GM12878 (cell line): ENCODE measurements at regions not wholly inside any gene's neighbourhood (a gene's known extent, or its start where the extent isn't known, plus 50 kb on each side); places are given as distances from the start of the nearest gene placed in this dataset.

Experiments used
- ATAC-seq: fragments of 200-7000 bp; cut with Tn5 transposase; 3 replicates; pipeline ENCODE4 v1.9.1; 2020; ENCODE audit warnings: mild to moderate bottlenecking, moderate library complexity
- BruUV-seq: library from RNA; stranded (reverse); fragments of 400-500 nt; replicated peaks from 2 replicates; lab custom pipeline; 2021; lab: Mats Ljungman, UMichigan
- CTCF ChIA-PET: fragments of 300-600 bp; sonication (Branson Sonifier 250); formaldehyde crosslinking; extraction: SDS; loops from one replicate; lab custom pipeline; 2021; ENCODE audit warnings: inconsistent platforms; lab: Yijun Ruan, JAX
- POLR2A ChIA-PET: fragments of 350-600 bp; formaldehyde crosslinking; extraction: SDS; loops from one replicate; lab custom pipeline; 2021; ENCODE audit warnings: inconsistent platforms; lab: Charles Lee
- RAD21 ChIA-PET: fragments of 300-600 bp; sonication (Branson Sonifier 250); formaldehyde crosslinking; loops from one replicate; lab custom pipeline; 2023; ENCODE audit warnings: antibody characterized with exemption; ENCODE audit not compliant: unreplicated experiment; lab: Charles Lee
- SMC1A ChIA-PET: fragments of 300-600 bp; sonication (Branson Sonifier 250); formaldehyde crosslinking; loops from one replicate; lab custom pipeline; 2023; ENCODE audit not compliant: unreplicated experiment, uncharacterized antibody; lab: Charles Lee
- DNase-seq: peaks from one replicate; pipeline ENCODE4 v3.0.0-alpha.2; 2011; ENCODE audit warnings: low read depth, low spot score
- FAIRE-seq: peaks from 3 replicates; lab custom pipeline; 2011; peaks lifted over from hg19 to GRCh38; lab: Jason Lieb, UNC
- H2AFZ ChIP-seq: 2 replicates; pipeline ENCODE4 v1.6.0; 2011; ENCODE audit warnings: low read depth, low read length, control low read depth; ENCODE audit not compliant: control insufficient read depth
- H3K27ac ChIP-seq: 2 replicates; pipeline ENCODE4 v1.5.1; 2011; ENCODE audit warnings: control low read depth; ENCODE audit not compliant: control insufficient read depth, insufficient read depth
- H3K27me3 ChIP-seq, 2 experiments: replicated peaks in 1 of 2; 2 replicates each; pipeline versions ENCODE4 v1.6.0 to v1.6.1; 2011; ENCODE audit warnings: low read length in 1 of 2; ENCODE audit not compliant: control insufficient read depth in 2 of 2, insufficient read depth in 2 of 2
- H3K36me3 ChIP-seq, 2 experiments: 2 replicates each; pipeline ENCODE4 v1.5.1; 2011; ENCODE audit warnings: low read length in 1 of 2; ENCODE audit not compliant: control insufficient read depth in 2 of 2, insufficient read depth in 2 of 2
- H3K4me1 ChIP-seq: 2 replicates; pipeline ENCODE4 v1.6.1; 2011; ENCODE audit warnings: mild to moderate bottlenecking, low read length, moderate library complexity, mixed read lengths; ENCODE audit not compliant: control insufficient read depth, insufficient read depth
- H3K4me2 ChIP-seq: 2 replicates; pipeline ENCODE4 v1.6.0; 2011; ENCODE audit warnings: control low read depth; ENCODE audit not compliant: control insufficient read depth, insufficient read depth
- H3K4me3 ChIP-seq: fragments of 200-600 bp; sonication (generic); 2 replicates; pipeline ENCODE4 v1.5.1; 2016
- H3K79me2 ChIP-seq: 2 replicates; pipeline ENCODE4 v1.6.0; 2011; ENCODE audit warnings: low read length; ENCODE audit not compliant: control insufficient read depth, insufficient read depth
- H3K9ac ChIP-seq: 2 replicates; pipeline ENCODE4 v1.8.0; 2011; ENCODE audit warnings: low read length, control low read depth, mixed read lengths; ENCODE audit not compliant: control insufficient read depth, insufficient read depth
- H3K9me3 ChIP-seq: replicated peaks from 3 replicates; pipeline ENCODE4 v1.5.1; 2011; ENCODE audit warnings: mild to moderate bottlenecking, low read length; ENCODE audit not compliant: control insufficient read depth, insufficient read depth
- H4K20me1 ChIP-seq: 2 replicates; pipeline ENCODE4 v1.6.0; 2011; ENCODE audit not compliant: control insufficient read depth, insufficient read depth
- ATF7 ChIP-seq: fragments of 450-650 bp; IDR thresholded peaks from 2 replicates; pipeline ENCODE4 v1.6.1; 2016; ENCODE audit warnings: low read depth, mild to moderate bottlenecking
- BMI1 ChIP-seq: fragments of 450-650 bp; IDR thresholded peaks from 2 replicates; pipeline ENCODE4 v1.6.1; 2016; ENCODE audit warnings: mild to moderate bottlenecking, moderate library complexity, borderline replicate concordance
- BRCA1 ChIP-seq: IDR thresholded peaks from 2 replicates; pipeline ENCODE4 v1.6.1; 2011; ENCODE audit warnings: low read depth, low read length, improper control_type of control experiment
- CHD4 ChIP-seq: fragments of 200-600 bp; sonication (generic); IDR thresholded peaks from 2 replicates; pipeline ENCODE4 v1.6.1; 2016; ENCODE audit warnings: mild to moderate bottlenecking
- EP300 ChIP-seq, 2 experiments: fragments of 150-350 bp in 1 of 2; IDR thresholded peaks; 2 replicates each; pipeline ENCODE4 v1.6.1; 2011 to 2012; ENCODE audit warnings: low read depth in 2 of 2, low read length in 2 of 2, borderline replicate concordance in 1 of 2, improper control_type of control experiment in 1 of 2, inconsistent platforms in 1 of 2; ENCODE audit not compliant: control insufficient read depth in 1 of 2
- ESRRA ChIP-seq: IDR thresholded peaks from 2 replicates; pipeline ENCODE4 v1.6.1; 2012; ENCODE audit warnings: mild to moderate bottlenecking, low read length, improper control_type of control experiment
- IRF4 ChIP-seq: IDR thresholded peaks from 2 replicates; pipeline ENCODE4 v1.6.1; 2011; ENCODE audit warnings: low read depth, low read length
- MEF2A ChIP-seq: IDR thresholded peaks from 2 replicates; pipeline ENCODE4 v1.6.1; 2011; ENCODE audit warnings: low read depth, mild to moderate bottlenecking, low read length, moderate library complexity; ENCODE audit not compliant: insufficient read depth
- NR2C2 ChIP-seq: IDR thresholded peaks from 2 replicates; pipeline ENCODE4 v1.6.1; 2011; ENCODE audit warnings: borderline replicate concordance, low read depth; ENCODE audit not compliant: control insufficient read depth, insufficient read length
- NR2F1 ChIP-seq: fragments of 450-650 bp; conservative IDR thresholded peaks from 2 replicates; pipeline ENCODE4 v1.6.1; 2017; ENCODE audit warnings: mild to moderate bottlenecking
- PKNOX1 ChIP-seq: fragments of 450-650 bp; IDR thresholded peaks from 2 replicates; pipeline ENCODE4 v1.6.1; 2016; ENCODE audit warnings: mild to moderate bottlenecking
- RUNX3 ChIP-seq: IDR thresholded peaks from 2 replicates; pipeline ENCODE4 v1.6.1; 2012; ENCODE audit warnings: low read length, inconsistent platforms
- SMARCA5 ChIP-seq: fragments of 450-650 bp; IDR thresholded peaks from 2 replicates; pipeline ENCODE4 v1.6.1; 2017; ENCODE audit warnings: mild to moderate bottlenecking
- TBL1XR1 ChIP-seq: IDR thresholded peaks from 2 replicates; pipeline ENCODE4 v1.6.1; 2012; ENCODE audit warnings: low read depth, low read length, improper control_type of control experiment
- ZNF384 ChIP-seq: IDR thresholded peaks from 2 replicates; pipeline ENCODE4 v1.6.1; 2012; ENCODE audit warnings: low read depth, mild to moderate bottlenecking, low read length, improper control_type of control experiment, borderline replicate concordance
- ZNF592 ChIP-seq: fragments of 450-650 bp; IDR thresholded peaks from 2 replicates; pipeline ENCODE4 v1.6.1; 2017; ENCODE audit warnings: mild to moderate bottlenecking, moderate library complexity
- WGBS: methylation state at CpG from one replicate; pipeline ENCODE4 v1.1.6; 2016; ENCODE audit warnings: low lambda C conversion rate; ENCODE audit not compliant: insufficient replicate concordance, insufficient coverage; ENCODE audit errors: missing lambda C conversion rate; 5-methylcytosine and 5-hydroxymethylcytosine counted together
- in situ Hi-C: fragments of 300-500 bp; cut with MboI; formaldehyde crosslinking; loops from 9 replicates; pipeline ENCODE4 v1.14.3; 2018; ENCODE audit warnings: mixed read lengths
- intact Hi-C: fragments of 100-400 bp; cut with micrococcal nuclease; formaldehyde crosslinking; loops from one replicate; pipeline ENCODE4 v1.14.2; 2022; ENCODE audit not compliant: unreplicated experiment
- TF ChIP-seq, protein P1 (sequence below): IDR thresholded peaks from 2 replicates; pipeline ENCODE4 v1.6.1; 2012; ENCODE audit warnings: low read depth, low read length, improper control_type of control experiment

GRCh38 chr5:39941416-39941815 lies 516.6 kb upstream of the DAB2 start:
- Histone ChIP-seq H3K9ac (no peak overlapping the region), H3K79me2 (no peaks in the 10 kb centered on the region), H3K36me3 (no peaks in the 10 kb centered on the region), H3K4me3 (no peak overlapping the region), H2AFZ (no peak overlapping the region), H3K4me2 (no peak overlapping the region), H3K4me1 (no peaks in the 10 kb centered on the region), H3K9me3 (no peaks in the 10 kb centered on the region), H3K27ac (no peak overlapping the region), H4K20me1 (no peaks in the 10 kb centered on the region), H3K27me3 (no peaks in the 10 kb centered on the region)
- DNase-seq (no peak), ATAC-seq (no peak), FAIRE-seq (no peak)
- intact Hi-C loops (loop anchor here (10.0 kb wide), 1 partner anchor 227 kb away; no protein-coding TSS in a partner anchor), in situ Hi-C loops (loop anchor here (10.0 kb wide), 1 partner anchor 357 kb away; no protein-coding TSS in a partner anchor)
- ChIA-PET SMC1A (interaction anchor here (1.1 kb wide), 1 partner anchor 8 kb away, joined by 4 read pairs; no protein-coding TSS in a partner anchor), RAD21 (no interaction called here), CTCF (interaction anchor here (0.9 to 1.0 kb wide), 2 partner anchors 9 to 11 kb away, joined by 3 read pairs; no protein-coding TSS in a partner anchor), POLR2A (no interaction called here)
- BruUV-seq: no TSS peak
- no peak for TF ChIP-seq BRCA1
- no peak for TF ChIP-seq TBL1XR1
- TF ChIP-seq BMI1: no peak
- TF ChIP-seq, protein P1, sequence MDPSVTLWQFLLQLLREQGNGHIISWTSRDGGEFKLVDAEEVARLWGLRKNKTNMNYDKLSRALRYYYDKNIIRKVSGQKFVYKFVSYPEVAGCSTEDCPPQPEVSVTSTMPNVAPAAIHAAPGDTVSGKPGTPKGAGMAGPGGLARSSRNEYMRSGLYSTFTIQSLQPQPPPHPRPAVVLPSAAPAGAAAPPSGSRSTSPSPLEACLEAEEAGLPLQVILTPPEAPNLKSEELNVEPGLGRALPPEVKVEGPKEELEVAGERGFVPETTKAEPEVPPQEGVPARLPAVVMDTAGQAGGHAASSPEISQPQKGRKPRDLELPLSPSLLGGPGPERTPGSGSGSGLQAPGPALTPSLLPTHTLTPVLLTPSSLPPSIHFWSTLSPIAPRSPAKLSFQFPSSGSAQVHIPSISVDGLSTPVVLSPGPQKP: no peak
- no peak for TF ChIP-seq ATF7
- TF ChIP-seq EP300 (IDR thresholded peaks at IDR 0.05; ENCODE audit: borderline replicate concordance in 1 of 2, control insufficient read depth in 1 of 2, low read depth in 2 of 2, low read length in 2 of 2): no peak
- TF ChIP-seq IRF4: no peak
- no peak for TF ChIP-seq SMARCA5
- no peak for TF ChIP-seq RUNX3
- no peak for TF ChIP-seq ZNF592
- no peak for TF ChIP-seq NR2F1
- no peak for TF ChIP-seq ZNF384
- no peak for TF ChIP-seq PKNOX1
- TF ChIP-seq ESRRA: no peak
- no peak for TF ChIP-seq CHD4
- TF ChIP-seq MEF2A: no peak
- TF ChIP-seq NR2C2: no peak
- WGBS: 3% methylated on average over 2 of the region's 2 CpGs
